ENCODE measurements at regions not wholly inside any gene's neighbourhood (a gene's known extent, or its start where the extent isn't known, plus 50 kb on each side); places are given as distances from the start of the nearest gene placed in this dataset.

- DNase-seq: no peak
Measured at GRCh38 chr14:22088614-22089342, 415.2 kb upstream of the OR4E1 start.

GRCh38 chr14:22086131-22086530, 412.5 kb upstream of the OR4E1 start:
- DNase-seq: no peak

GRCh38 chr14:22084393-22085281, 411.0 kb upstream of the OR4E1 start:
- peak; percentile 57 for DNase-seq

- no peak for DNase-seq
Measured at GRCh38 chr14:22081337-22081736, 407.7 kb upstream of the OR4E1 start.

- DNase-seq: no peak
Measured at GRCh38 chr14:22079766-22080165, 406.1 kb upstream of the OR4E1 start.

GRCh38 chr14:22073801-22074200, 400.2 kb upstream of the OR4E1 start:
- DNase-seq: no peak

GRCh38 chr14:22071006-22071405, 397.4 kb upstream of the OR4E1 start:
- DNase-seq: no peak

- no peak for DNase-seq
Measured at GRCh38 chr14:22070119-22070982, 396.7 kb upstream of the OR4E1 start.

- no peak for DNase-seq
Measured at GRCh38 chr14:22065347-22065746, 391.7 kb upstream of the OR4E1 start.

- DNase-seq: no peak
Measured at GRCh38 chr14:22059201-22059600, 385.6 kb upstream of the OR4E1 start.

GRCh38 chr14:22052795-22053194, 379.2 kb upstream of the OR4E1 start:
- DNase-seq: no peak

GRCh38 chr14:22047115-22047514, 373.5 kb upstream of the OR4E1 start:
- DNase-seq: peak; percentile 9

GRCh38 chr14:22046063-22046462, 372.4 kb upstream of the OR4E1 start:
- DNase-seq: no peak

GRCh38 chr14:22044193-22044592, 370.6 kb upstream of the OR4E1 start:
- DNase-seq: no peak

- no peak for DNase-seq
Measured at GRCh38 chr14:22040781-22041125, 367.1 kb upstream of the OR4E1 start.

GRCh38 chr14:22039938-22040780, 366.5 kb upstream of the OR4E1 start:
- peak; percentile 8 for DNase-seq

- DNase-seq: no peak
Measured at GRCh38 chr14:22036541-22037239, 363.1 kb upstream of the OR4E1 start.

- DNase-seq: no peak
Measured at GRCh38 chr14:22026527-22026926, 352.9 kb upstream of the OR4E1 start.

GRCh38 chr14:22025879-22026278, 352.3 kb upstream of the OR4E1 start:
- DNase-seq: no peak

- DNase-seq: no peak
Measured at GRCh38 chr14:22024137-22024536, 350.5 kb upstream of the OR4E1 start.

- no peak for DNase-seq
Measured at GRCh38 chr14:22018890-22019289, 345.3 kb upstream of the OR4E1 start.

GRCh38 chr14:22012452-22012851, 338.8 kb upstream of the OR4E1 start:
- no peak for DNase-seq

Measured in NCI-H69 (cell line).